Endothelial cell of umbilical vein (primary cell): ENCODE measurements at regions not wholly inside any gene's neighbourhood (a gene's known extent, or its start where the extent isn't known, plus 50 kb on each side); places are given as distances from the start of the nearest gene placed in this dataset.

ENCODE experiments used
- GATA2 ChIP-seq: IDR thresholded peaks from 2 replicates; pipeline ENCODE4 v1.7.0; 2011; ENCODE audit warnings: low read depth, mild to moderate bottlenecking, moderate library complexity, mixed read lengths, low read length; ENCODE audit not compliant: insufficient read length, insufficient read depth
- POLR2A ChIP-seq: IDR thresholded peaks from 2 replicates; pipeline ENCODE4 v1.6.1; 2012; ENCODE audit warnings: low read depth, mild to moderate bottlenecking, control low read depth, low read length
- TF ChIP-seq, protein P1 (sequence below), 2 donors: IDR thresholded peaks; 1 replicate in 1 of 2; 2 replicates in 1 of 2; pipeline ENCODE4 v1.5.1; 2011; ENCODE audit warnings: low read length in 2 of 2, mild to moderate bottlenecking in 2 of 2, moderate library complexity in 2 of 2, control low read depth in 1 of 2, inconsistent platforms in 1 of 2, low read depth in 1 of 2; ENCODE audit not compliant: insufficient read depth in 1 of 2; ENCODE audit errors: extremely low read depth in 1 of 2
- TF ChIP-seq, protein P2 (sequence below): IDR thresholded peaks from 2 replicates; pipeline ENCODE4 v1.6.1; 2011; ENCODE audit not compliant: insufficient read depth, insufficient read length

DNA sequence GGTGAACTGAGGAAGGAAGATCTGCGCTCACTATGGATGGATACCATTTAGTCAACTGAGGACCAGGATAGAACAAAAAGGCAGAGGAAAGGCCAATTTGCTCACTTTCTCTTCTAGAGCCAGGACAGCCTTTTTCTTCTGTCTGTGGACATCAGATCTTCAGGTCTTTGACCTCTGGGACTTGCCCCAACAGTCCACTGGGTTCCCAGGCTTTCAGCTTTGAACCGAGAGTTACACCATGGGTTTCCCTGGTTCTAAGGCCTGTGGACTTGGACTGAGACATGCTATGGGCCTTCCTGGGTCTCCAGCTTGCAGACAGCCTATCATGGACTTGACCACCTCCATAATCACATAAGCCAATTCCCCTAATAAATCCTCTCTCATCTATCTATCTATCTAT is 232.0 kb downstream of the IPO8 start:
- TF ChIP-seq, protein P1, sequence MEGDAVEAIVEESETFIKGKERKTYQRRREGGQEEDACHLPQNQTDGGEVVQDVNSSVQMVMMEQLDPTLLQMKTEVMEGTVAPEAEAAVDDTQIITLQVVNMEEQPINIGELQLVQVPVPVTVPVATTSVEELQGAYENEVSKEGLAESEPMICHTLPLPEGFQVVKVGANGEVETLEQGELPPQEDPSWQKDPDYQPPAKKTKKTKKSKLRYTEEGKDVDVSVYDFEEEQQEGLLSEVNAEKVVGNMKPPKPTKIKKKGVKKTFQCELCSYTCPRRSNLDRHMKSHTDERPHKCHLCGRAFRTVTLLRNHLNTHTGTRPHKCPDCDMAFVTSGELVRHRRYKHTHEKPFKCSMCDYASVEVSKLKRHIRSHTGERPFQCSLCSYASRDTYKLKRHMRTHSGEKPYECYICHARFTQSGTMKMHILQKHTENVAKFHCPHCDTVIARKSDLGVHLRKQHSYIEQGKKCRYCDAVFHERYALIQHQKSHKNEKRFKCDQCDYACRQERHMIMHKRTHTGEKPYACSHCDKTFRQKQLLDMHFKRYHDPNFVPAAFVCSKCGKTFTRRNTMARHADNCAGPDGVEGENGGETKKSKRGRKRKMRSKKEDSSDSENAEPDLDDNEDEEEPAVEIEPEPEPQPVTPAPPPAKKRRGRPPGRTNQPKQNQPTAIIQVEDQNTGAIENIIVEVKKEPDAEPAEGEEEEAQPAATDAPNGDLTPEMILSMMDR (IDR thresholded peaks at IDR 0.05; ENCODE audit: extremely low read depth in 1 of 2, insufficient read depth in 1 of 2, low read depth in 1 of 2, low read length in 2 of 2): no peak
- TF ChIP-seq, protein P2, sequence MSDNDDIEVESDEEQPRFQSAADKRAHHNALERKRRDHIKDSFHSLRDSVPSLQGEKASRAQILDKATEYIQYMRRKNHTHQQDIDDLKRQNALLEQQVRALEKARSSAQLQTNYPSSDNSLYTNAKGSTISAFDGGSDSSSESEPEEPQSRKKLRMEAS: no peak
- TF ChIP-seq GATA2 (no peak), POLR2A (no peak)
